T-cell (primary cell): ENCODE measurements at regions not wholly inside any gene's neighbourhood (a gene's known extent, or its start where the extent isn't known, plus 50 kb on each side); places are given as distances from the start of the nearest gene placed in this dataset.

Source experiments
- ATAC-seq, 4 experiments: fragments of 200-7000 bp in 3 of 4; fragments of 150-1000 bp in 1 of 4; cut with Tn5 transposase; replicated peaks in 1 of 4; 1 replicate in 3 of 4; 2 replicates in 1 of 4; pipeline ENCODE4 v1.10.0; 2021; ENCODE audit warnings: moderate library complexity in 3 of 4, mild to moderate bottlenecking in 2 of 4, moderate number of reproducible peaks in 1 of 4
- CTCF ChIA-PET, 2 donors: fragments of 300-600 bp; sonication (Branson Sonifier 250); formaldehyde crosslinking; loops; one replicate each; lab custom pipeline; 2022; ENCODE audit warnings: antibody characterized with exemption in 2 of 2; lab: Charles Lee
- POLR2A ChIA-PET, 2 donors: fragments of 300-600 bp; sonication (Branson Sonifier 250); formaldehyde crosslinking; loops; one replicate each; lab custom pipeline; 2022; ENCODE audit warnings: antibody characterized with exemption in 2 of 2; lab: Charles Lee
- DNase-seq, 35 experiments: peaks; one replicate each; pipeline versions ENCODE4 v3.0.0 to v3.0.0-alpha.2; 2013 to 2023
- H3K27ac ChIP-seq: one replicate; pipeline ENCODE4 v1.5.1; 2013; ENCODE audit warnings: low read length
- H3K27me3 ChIP-seq, 2 experiments: replicated peaks in 1 of 2; 1 replicate in 1 of 2; 2 replicates in 1 of 2; pipeline versions ENCODE4 v1.6.1 to v1.7.0; 2013; ENCODE audit warnings: low read length in 1 of 2, mixed read lengths in 1 of 2; ENCODE audit not compliant: control insufficient read depth in 2 of 2, insufficient read depth in 2 of 2; ENCODE audit errors: extremely low read depth in 1 of 2
- H3K36me3 ChIP-seq, 2 donors: 1 replicate in 1 of 2; 2 replicates in 1 of 2; pipeline versions ENCODE4 v1.6.1 to v1.7.0; 2013; ENCODE audit warnings: low read length in 1 of 2; ENCODE audit not compliant: control insufficient read depth in 2 of 2, insufficient read depth in 1 of 2; ENCODE audit errors: extremely low read depth in 1 of 2
- H3K4me1 ChIP-seq, 2 experiments: 1 replicate in 1 of 2; 2 replicates in 1 of 2; pipeline versions ENCODE4 v1.6.1 to v1.7.0; 2013; ENCODE audit warnings: low read length in 2 of 2, mixed read lengths in 1 of 2; ENCODE audit not compliant: insufficient read depth in 2 of 2, control insufficient read depth in 1 of 2; ENCODE audit errors: extremely low read depth in 1 of 2
- H3K4me3 ChIP-seq, 2 donors: 1 replicate in 1 of 2; 2 replicates in 1 of 2; pipeline versions ENCODE4 v1.5.1 to v1.7.0; 2013; ENCODE audit warnings: mild to moderate bottlenecking in 2 of 2, low read length in 1 of 2, moderate library complexity in 1 of 2; ENCODE audit not compliant: control insufficient read depth in 1 of 2; ENCODE audit errors: extremely low read depth in 1 of 2
- H3K9me3 ChIP-seq: 2 replicates; pipeline ENCODE4 v1.7.0; 2013
- H3K27ac Mint-ChIP-seq, 2 donors: one replicate each; pipeline ENCODE4 v1.8.0; 2020 to 2021; ENCODE audit warnings: mild to moderate bottlenecking in 2 of 2, mixed read lengths in 2 of 2
- H3K27me3 Mint-ChIP-seq, 2 donors: one replicate each; pipeline ENCODE4 v1.8.0; 2021 to 2022; ENCODE audit warnings: mixed read lengths in 2 of 2
- H3K36me3 Mint-ChIP-seq: one replicate; pipeline ENCODE4 v1.8.0; 2021; ENCODE audit warnings: mixed read lengths
- H3K4me1 Mint-ChIP-seq, 3 donors: one replicate each; pipeline ENCODE4 v1.8.0; 2020 to 2022; ENCODE audit warnings: mixed read lengths in 3 of 3, mild to moderate bottlenecking in 1 of 3
- H3K4me3 Mint-ChIP-seq, 3 donors: one replicate each; pipeline ENCODE4 v1.8.0; 2020 to 2022; ENCODE audit warnings: mild to moderate bottlenecking in 3 of 3, mixed read lengths in 3 of 3, moderate library complexity in 3 of 3
- H3K9me3 Mint-ChIP-seq, 3 donors: one replicate each; pipeline ENCODE4 v1.8.0; 2020 to 2022; ENCODE audit warnings: mixed read lengths in 3 of 3
- WGBS: methylation state at CpG from one replicate; pipeline ENCODE4 v1.1.5; 2013; ENCODE audit warnings: missing lambda C conversion rate; ENCODE audit not compliant: insufficient coverage; 5-methylcytosine and 5-hydroxymethylcytosine counted together

GRCh38 chr13:47033216-47033615 lies 136.4 kb upstream of the HTR2A start:
- DNase-seq (no peak), ATAC-seq (no peak)
- H3K27me3 Mint-ChIP-seq: peaks cover 14 to 21% of the 10 kb centered on the region in 2 donors
- H3K9me3 Mint-ChIP-seq: no peaks in the 10 kb centered on the region
- H3K27ac Mint-ChIP-seq: no peak overlapping the region
- Histone ChIP-seq H3K4me1 (no peaks in the 10 kb centered on the region), H3K27ac (no peak overlapping the region), H3K4me3 (no peak overlapping the region), H3K27me3 (no peaks in the 10 kb centered on the region), H3K9me3 (no peaks in the 10 kb centered on the region), H3K36me3 (no peaks in the 10 kb centered on the region)
- CTCF ChIA-PET: no interaction called here
- POLR2A ChIA-PET: no interaction called here
- H3K4me1 Mint-ChIP-seq: peaks cover 0 to 2% (median 0%) of the 10 kb centered on the region in 3 donors
- H3K4me3 Mint-ChIP-seq: no peak overlapping the region
- no peaks in the 10 kb centered on the region for H3K36me3 Mint-ChIP-seq
- 55% methylated on average over 2 of the region's 2 CpGs for WGBS

DNA sequence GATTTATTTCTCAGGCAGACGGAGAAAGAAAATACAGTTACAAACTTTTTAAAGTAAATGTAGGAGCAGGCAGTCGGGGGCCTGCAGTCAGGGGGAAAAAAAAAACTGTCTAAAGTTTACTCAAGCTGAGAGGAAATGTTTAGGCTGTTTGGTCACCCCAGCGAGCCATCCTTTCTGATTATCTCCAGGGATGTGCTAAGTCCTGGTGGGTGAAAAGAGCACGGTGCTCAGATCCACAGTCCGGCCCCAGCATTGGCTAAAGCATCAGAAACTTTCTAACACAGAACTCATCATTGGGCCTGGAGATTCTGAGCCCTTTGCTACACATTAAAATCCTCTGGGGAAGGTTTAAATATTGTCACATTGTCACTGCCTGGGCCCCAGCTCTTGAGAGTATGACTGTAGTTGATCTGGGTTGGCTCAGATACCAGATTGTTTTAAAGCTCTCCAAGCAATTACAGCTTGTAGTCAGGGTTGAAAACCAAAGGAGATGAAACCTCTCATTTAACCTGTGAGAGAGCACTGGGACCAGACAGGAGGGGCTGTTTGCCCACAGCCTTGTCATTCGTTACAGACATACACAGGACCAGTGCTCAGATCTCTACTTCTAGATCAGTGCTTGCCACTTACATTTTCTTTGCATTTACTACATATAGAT lies 131.1 kb upstream of the HTR2A start:
- H3K36me3 ChIP-seq: no peaks in the 10 kb centered on the region
- WGBS: no CpG with 5 or more reads among the region's 6 CpGs
- DNase-seq: no peak
- Mint-ChIP-seq H3K27ac (no peak overlapping the region), H3K4me3 (no peak overlapping the region), H3K4me1 (no peaks in the 10 kb centered on the region), H3K27me3 (peaks cover under 1 to 7% of the 10 kb centered on the region in 2 donors), H3K9me3 (no peaks in the 10 kb centered on the region), H3K36me3 (no peaks in the 10 kb centered on the region)
- ATAC-seq: no peak
- no peaks in the 10 kb centered on the region for H3K27me3 ChIP-seq
- ChIA-PET CTCF (no interaction called here), POLR2A (no interaction called here)
- H3K4me3 ChIP-seq: no peak overlapping the region
- H3K27ac ChIP-seq: no peak overlapping the region
- no peaks in the 10 kb centered on the region for H3K9me3 ChIP-seq
- no peaks in the 10 kb centered on the region for H3K4me1 ChIP-seq

GRCh38 chr13:47025791-47026447 lies 129.1 kb upstream of the HTR2A start:
- H3K27ac ChIP-seq: no peak overlapping the region
- no peak for DNase-seq
- ChIA-PET POLR2A (no interaction called here), CTCF (no interaction called here)
- no peak for ATAC-seq
- H3K4me3 Mint-ChIP-seq: no peak overlapping the region
- peaks cover 0 to 4% of the 10 kb centered on the region in 2 donors for H3K27me3 Mint-ChIP-seq
- H3K27ac Mint-ChIP-seq: no peak overlapping the region
- H3K9me3 Mint-ChIP-seq: no peaks in the 10 kb centered on the region
- H3K4me1 ChIP-seq: no peaks in the 10 kb centered on the region
- H3K4me3 ChIP-seq: no peak overlapping the region
- no peaks in the 10 kb centered on the region for H3K27me3 ChIP-seq
- H3K4me1 Mint-ChIP-seq: no peaks in the 10 kb centered on the region
- H3K36me3 Mint-ChIP-seq: no peaks in the 10 kb centered on the region
- WGBS: no CpG with 5 or more reads among the region's 5 CpGs
- no peaks in the 10 kb centered on the region for H3K36me3 ChIP-seq
- H3K9me3 ChIP-seq: no peaks in the 10 kb centered on the region

- H3K4me3 ChIP-seq: no peak overlapping the region
- no peaks in the 10 kb centered on the region for H3K36me3 ChIP-seq
- DNase-seq: no peak
- H3K9me3 ChIP-seq: no peaks in the 10 kb centered on the region
- Mint-ChIP-seq H3K4me1 (no peaks in the 10 kb centered on the region), H3K4me3 (no peak overlapping the region), H3K27ac (no peak overlapping the region), H3K36me3 (no peaks in the 10 kb centered on the region), H3K9me3 (peaks cover 0 to 14% (median 2%) of the 10 kb centered on the region in 3 donors), H3K27me3 (peaks cover 0 to 3% of the 10 kb centered on the region in 2 donors)
- ChIA-PET POLR2A (no interaction called here), CTCF (no interaction called here)
- ATAC-seq: no peak
- H3K27me3 ChIP-seq: no peaks in the 10 kb centered on the region
- H3K27ac ChIP-seq: no peak overlapping the region
- no peaks in the 10 kb centered on the region for H3K4me1 ChIP-seq
Measured at GRCh38 chr13:47019977-47020376, 123.1 kb upstream of the HTR2A start.

DNA sequence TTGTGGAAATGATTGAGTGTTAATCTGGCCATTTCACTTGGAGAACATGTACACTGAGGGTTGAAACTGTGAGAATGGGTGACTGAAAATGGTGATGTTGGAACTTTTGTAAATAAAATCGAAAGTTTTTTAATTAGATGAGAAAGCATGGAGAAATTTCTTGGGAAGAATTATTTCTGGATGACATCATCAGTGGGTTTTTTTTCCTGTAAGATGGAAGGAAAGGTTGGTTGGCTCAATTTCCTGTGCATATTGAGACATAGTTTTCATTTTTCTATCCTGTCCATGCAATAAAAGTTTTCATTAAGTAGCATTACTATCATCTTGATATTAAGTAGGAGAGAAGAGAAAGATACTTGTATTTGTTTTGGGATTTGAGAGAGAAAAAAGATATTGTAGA lies 120.6 kb upstream of the HTR2A start:
- H3K27ac Mint-ChIP-seq: no peak overlapping the region
- DNase-seq: no peak
- H3K36me3 ChIP-seq: no peaks in the 10 kb centered on the region
- no peaks in the 10 kb centered on the region for H3K9me3 ChIP-seq
- CTCF ChIA-PET: no interaction called here
- H3K4me3 ChIP-seq: no peak overlapping the region
- no peaks in the 10 kb centered on the region for H3K27me3 ChIP-seq
- no peaks in the 10 kb centered on the region for H3K4me1 ChIP-seq
- peaks cover 0 to 3% of the 10 kb centered on the region in 2 donors for H3K27me3 Mint-ChIP-seq
- POLR2A ChIA-PET: no interaction called here
- peaks cover 0 to 14% (median 2%) of the 10 kb centered on the region in 3 donors for H3K9me3 Mint-ChIP-seq
- no peaks in the 10 kb centered on the region for H3K36me3 Mint-ChIP-seq
- no peaks in the 10 kb centered on the region for H3K4me1 Mint-ChIP-seq
- no peak for ATAC-seq
- no peak overlapping the region for H3K4me3 Mint-ChIP-seq
- H3K27ac ChIP-seq: no peak overlapping the region
- 75% methylated on average over 1 of the region's 1 CpG for WGBS

GRCh38 chr13:47008318-47008717 lies 111.5 kb upstream of the HTR2A start:
- no peak overlapping the region for H3K27ac Mint-ChIP-seq

More at GRCh38 chr13:47008318-47008717, 111.5 kb upstream of the HTR2A start:
- H3K9me3 ChIP-seq: no peaks in the 10 kb centered on the region
- H3K9me3 Mint-ChIP-seq: no peaks in the 10 kb centered on the region
- no peak overlapping the region for H3K27ac ChIP-seq
- H3K36me3 ChIP-seq: no peaks in the 10 kb centered on the region
- no peaks in the 10 kb centered on the region for H3K4me1 Mint-ChIP-seq
- H3K36me3 Mint-ChIP-seq: no peaks in the 10 kb centered on the region
- H3K4me1 ChIP-seq: no peaks in the 10 kb centered on the region
- no peaks in the 10 kb centered on the region for H3K27me3 ChIP-seq
- ATAC-seq (no peak), DNase-seq (no peak)
- no peak overlapping the region for H3K4me3 Mint-ChIP-seq
- ChIA-PET CTCF (no interaction called here), POLR2A (no interaction called here)
- WGBS: 40% methylated on average over 1 of the region's 2 CpGs
- peaks cover 8 to 13% of the 10 kb centered on the region in 2 donors for H3K27me3 Mint-ChIP-seq
- H3K4me3 ChIP-seq: no peak overlapping the region
